Retina (tissue), 1 donor: ENCODE measurements at regions not wholly inside any gene's neighbourhood (a gene's known extent, or its start where the extent isn't known, plus 50 kb on each side); places are given as distances from the start of the nearest gene placed in this dataset.
"Not testable (repeated sequence)": the region's sequence is repeated elsewhere in the genome, so short reads cannot be mapped to it uniquely, and the experiment has no call there.

Experiments
- DNase-seq: peaks from one replicate; pipeline ENCODE4 v3.0.0-alpha.2; 2016

GRCh38 chr10:3943695-3944257 lies 158.8 kb upstream of the KLF6 start:
- no peak for DNase-seq

- DNase-seq: no peak
Observed at GRCh38 chr10:3942937-3943489, 158.0 kb upstream of the KLF6 start.

- no peak for DNase-seq
Observed at GRCh38 chr10:3941676-3942075, 156.7 kb upstream of the KLF6 start.

- no peak for DNase-seq
Observed at GRCh38 chr10:3936422-3937040, 151.5 kb upstream of the KLF6 start.

- DNase-seq: no peak
Observed at GRCh38 chr10:3935933-3936359, 150.9 kb upstream of the KLF6 start.

- no peak for DNase-seq
Observed at GRCh38 chr10:3935141-3935540, 150.1 kb upstream of the KLF6 start.

- no peak for DNase-seq
Observed at GRCh38 chr10:3933733-3934132, 148.7 kb upstream of the KLF6 start.

GRCh38 chr10:3932597-3933375 lies 147.8 kb upstream of the KLF6 start:
- no peak for DNase-seq

- DNase-seq: no peak
Observed at GRCh38 chr10:3931901-3932300, 146.9 kb upstream of the KLF6 start.

- DNase-seq: no peak
Observed at GRCh38 chr10:3931224-3931623, 146.2 kb upstream of the KLF6 start.

GRCh38 chr10:3928569-3928968 lies 143.6 kb upstream of the KLF6 start:
- DNase-seq: no peak

GRCh38 chr10:3928078-3928477 lies 143.1 kb upstream of the KLF6 start:
- DNase-seq: no peak

- no peak for DNase-seq
Observed at GRCh38 chr10:3926675-3927525, 141.9 kb upstream of the KLF6 start.

GRCh38 chr10:3926258-3926657 lies 141.2 kb upstream of the KLF6 start:
- DNase-seq: no peak

GRCh38 chr10:3925184-3925583 lies 140.2 kb upstream of the KLF6 start:
- DNase-seq: no peak

- no peak for DNase-seq
Observed at GRCh38 chr10:3924344-3924743, 139.3 kb upstream of the KLF6 start.

GRCh38 chr10:3923033-3923432 lies 138.0 kb upstream of the KLF6 start:
- DNase-seq: no peak

- peak; percentile 62 for DNase-seq
Observed at GRCh38 chr10:3919709-3920308, 134.8 kb upstream of the KLF6 start.

- not testable (repeated sequence) for DNase-seq
Observed at GRCh38 chr10:3917392-3917791, 132.4 kb upstream of the KLF6 start.

- no peak for DNase-seq
Observed at GRCh38 chr10:3914733-3915132, 129.7 kb upstream of the KLF6 start.

GRCh38 chr10:3911713-3912442 lies 126.9 kb upstream of the KLF6 start:
- peak; percentile 23 for DNase-seq

GRCh38 chr10:3911241-3911640 lies 126.2 kb upstream of the KLF6 start:
- DNase-seq: no peak
